Activated CD4-positive, alpha-beta T cell treated with anti-CD3 and anti-CD28 coated beads, Interleukin-2, amount 10 ng/mL, durations not matched to agents 7 days and 5 days (primary cell): ENCODE measurements at regions not wholly inside any gene's neighbourhood (a gene's known extent, or its start where the extent isn't known, plus 50 kb on each side); places are given as distances from the start of the nearest gene placed in this dataset.
"Not testable (repeated sequence)": the region's sequence is repeated elsewhere in the genome, so short reads cannot be mapped to it uniquely, and the experiment has no call there.

Experiments used
- CTCF ChIA-PET: fragments of 350-600 bp; sonication (Branson Sonifier 250); formaldehyde crosslinking; loops from one replicate; lab custom pipeline; 2021; ENCODE audit warnings: antibody characterized with exemption; lab: Charles Lee
- POLR2A ChIA-PET: fragments of 350-600 bp; sonication (Branson Sonifier 250); formaldehyde crosslinking; loops from one replicate; lab custom pipeline; 2021; ENCODE audit warnings: antibody characterized with exemption; lab: Charles Lee
- DNase-seq: peaks from one replicate; pipeline ENCODE4 v3.0.0-alpha.2; 2020
- H3K27ac Mint-ChIP-seq: one replicate; pipeline ENCODE4 v1.8.0; 2021; ENCODE audit warnings: mild to moderate bottlenecking, moderate library complexity, mixed read lengths
- H3K27me3 Mint-ChIP-seq: one replicate; pipeline ENCODE4 v1.8.0; 2021; ENCODE audit warnings: mixed read lengths
- H3K36me3 Mint-ChIP-seq: one replicate; pipeline ENCODE4 v1.8.0; 2021; ENCODE audit warnings: low read depth, mixed read lengths
- H3K4me1 Mint-ChIP-seq: one replicate; pipeline ENCODE4 v1.8.0; 2021; ENCODE audit warnings: mixed read lengths
- H3K4me3 Mint-ChIP-seq: one replicate; pipeline ENCODE4 v1.8.0; 2021; ENCODE audit warnings: mild to moderate bottlenecking, moderate library complexity, mixed read lengths
- H3K9me3 Mint-ChIP-seq: one replicate; pipeline ENCODE4 v1.8.0; 2021; ENCODE audit warnings: mixed read lengths

GRCh38 chr10:53490553-53490952 lies 718.0 kb upstream of the MBL2 start:
- DNase-seq: no peak

DNA sequence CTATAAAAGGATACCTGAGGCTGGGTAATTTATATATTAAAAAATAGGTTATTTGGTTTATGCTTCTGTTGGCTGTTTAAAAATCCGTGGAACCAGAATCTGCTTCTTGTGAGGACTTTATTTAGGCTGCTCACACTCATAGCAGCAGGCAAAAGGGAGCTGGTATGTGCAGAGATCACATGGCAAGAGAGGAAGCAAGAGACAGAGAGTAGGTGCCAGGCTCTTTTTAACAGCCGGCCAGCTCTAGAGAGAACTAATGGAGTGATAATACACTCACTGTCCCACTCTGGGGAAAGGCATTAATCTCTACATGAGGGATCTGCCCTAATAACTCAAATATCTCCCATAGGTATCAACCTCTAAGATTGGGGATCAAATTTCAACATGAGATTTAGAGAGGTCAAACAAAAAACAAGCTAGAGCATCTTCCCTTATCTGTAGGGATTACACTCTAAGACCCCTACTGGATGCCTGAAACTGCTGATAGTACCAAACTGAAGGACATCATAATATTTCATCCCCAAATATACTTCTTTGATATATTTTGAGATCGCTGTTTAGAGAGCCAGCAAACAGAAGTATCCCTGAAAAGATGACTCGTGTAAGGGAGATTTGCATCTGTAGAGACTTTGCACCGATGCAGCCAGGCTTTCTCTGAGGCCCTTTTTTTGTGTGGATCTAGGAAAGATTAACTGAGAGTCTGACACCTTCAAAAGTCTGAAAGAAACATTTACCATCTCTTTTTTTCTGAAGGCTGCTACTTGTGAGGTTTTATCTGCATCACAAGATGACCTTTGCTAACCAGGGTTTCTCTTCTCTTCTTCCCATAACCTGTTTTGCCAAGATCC lies 717.0 kb upstream of the MBL2 start:
- Mint-ChIP-seq H3K9me3 (peaks cover 21% of the 10 kb centered on the region), H3K27me3 (no peaks in the 10 kb centered on the region), H3K4me3 (no peak overlapping the region), H3K36me3 (no peaks in the 10 kb centered on the region), H3K27ac (no peak overlapping the region), H3K4me1 (no peaks in the 10 kb centered on the region)
- CTCF ChIA-PET: interaction anchor here (0.6 kb wide), 1 partner anchor 64 kb away, joined by 3 read pairs; no protein-coding TSS in a partner anchor
- POLR2A ChIA-PET: no interaction called here
- DNase-seq: no peak

More at GRCh38 chr10:53490553-53490952, 718.0 kb upstream of the MBL2 start:
- no peak overlapping the region for H3K4me3 Mint-ChIP-seq
- ChIA-PET POLR2A (no interaction called here), CTCF (no interaction called here)
- no peaks in the 10 kb centered on the region for H3K4me1 Mint-ChIP-seq
- peaks cover 15% of the 10 kb centered on the region for H3K9me3 Mint-ChIP-seq
- H3K27ac Mint-ChIP-seq: no peak overlapping the region
- no peaks in the 10 kb centered on the region for H3K27me3 Mint-ChIP-seq
- no peaks in the 10 kb centered on the region for H3K36me3 Mint-ChIP-seq

GRCh38 chr10:53487019-53487983 lies 714.7 kb upstream of the MBL2 start:
- no peak overlapping the region for H3K27ac Mint-ChIP-seq
- H3K9me3 Mint-ChIP-seq: peaks cover 18% of the 10 kb centered on the region
- CTCF ChIA-PET: no interaction called here
- no peaks in the 10 kb centered on the region for H3K36me3 Mint-ChIP-seq
- POLR2A ChIA-PET: no interaction called here
- H3K4me1 Mint-ChIP-seq: no peaks in the 10 kb centered on the region
- no peak for DNase-seq
- no peak overlapping the region for H3K4me3 Mint-ChIP-seq
- H3K27me3 Mint-ChIP-seq: no peaks in the 10 kb centered on the region

DNA sequence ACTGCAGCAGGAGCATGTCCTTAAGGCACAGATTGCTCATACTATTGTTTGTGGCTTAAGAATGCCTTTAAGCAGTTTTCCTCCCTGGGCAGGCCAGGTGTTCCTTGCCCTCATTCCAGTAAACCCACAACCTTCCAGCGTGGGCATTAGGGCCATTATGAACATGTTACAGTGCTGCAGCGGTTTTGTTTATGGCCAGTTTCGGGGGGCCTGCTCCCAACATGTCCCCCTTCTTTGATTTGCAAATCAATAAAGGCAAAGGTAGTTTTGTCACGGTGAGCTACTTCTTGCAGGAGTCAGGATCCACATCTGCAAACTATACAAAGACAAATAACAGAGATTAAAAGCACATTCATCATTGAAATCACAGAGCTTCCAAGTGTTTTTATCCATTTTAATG lies 712.8 kb upstream of the MBL2 start:
- H3K27me3 Mint-ChIP-seq, CTCF ChIA-PET, H3K4me1 Mint-ChIP-seq, H3K36me3 Mint-ChIP-seq, H3K4me3 Mint-ChIP-seq, POLR2A ChIA-PET, DNase-seq, H3K27ac Mint-ChIP-seq: not testable (repeated sequence)
- peaks cover 18% of the 10 kb centered on the region for H3K9me3 Mint-ChIP-seq

GRCh38 chr10:53479365-53479764 lies 706.8 kb upstream of the MBL2 start:
- Mint-ChIP-seq H3K36me3 (no peaks in the 10 kb centered on the region), H3K9me3 (peaks cover 1% of the 10 kb centered on the region), H3K27ac (no peak overlapping the region), H3K27me3 (no peaks in the 10 kb centered on the region), H3K4me1 (no peaks in the 10 kb centered on the region), H3K4me3 (no peak overlapping the region)
- ChIA-PET POLR2A (no interaction called here), CTCF (no interaction called here)
- no peak for DNase-seq

DNA sequence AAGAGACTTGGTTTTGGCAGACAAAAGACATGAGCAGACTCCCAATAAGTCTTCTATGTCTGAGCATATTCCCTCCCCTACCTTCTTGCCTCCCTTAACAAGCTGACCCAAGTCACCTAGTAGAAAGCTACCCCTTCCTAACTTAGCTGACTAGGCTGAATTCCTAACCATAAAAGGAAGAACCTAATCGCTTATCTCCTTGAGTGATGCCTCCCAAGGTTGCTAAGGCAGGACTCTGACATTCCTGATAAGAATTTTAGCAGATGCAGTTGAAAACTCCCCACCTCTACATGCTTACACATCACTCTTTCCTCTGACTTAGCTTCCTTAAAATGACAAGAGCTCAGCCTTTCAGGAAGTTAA lies 704.7 kb upstream of the MBL2 start:
- Mint-ChIP-seq H3K36me3 (no peaks in the 10 kb centered on the region), H3K4me1 (no peaks in the 10 kb centered on the region), H3K9me3 (no peaks in the 10 kb centered on the region)

DNA sequence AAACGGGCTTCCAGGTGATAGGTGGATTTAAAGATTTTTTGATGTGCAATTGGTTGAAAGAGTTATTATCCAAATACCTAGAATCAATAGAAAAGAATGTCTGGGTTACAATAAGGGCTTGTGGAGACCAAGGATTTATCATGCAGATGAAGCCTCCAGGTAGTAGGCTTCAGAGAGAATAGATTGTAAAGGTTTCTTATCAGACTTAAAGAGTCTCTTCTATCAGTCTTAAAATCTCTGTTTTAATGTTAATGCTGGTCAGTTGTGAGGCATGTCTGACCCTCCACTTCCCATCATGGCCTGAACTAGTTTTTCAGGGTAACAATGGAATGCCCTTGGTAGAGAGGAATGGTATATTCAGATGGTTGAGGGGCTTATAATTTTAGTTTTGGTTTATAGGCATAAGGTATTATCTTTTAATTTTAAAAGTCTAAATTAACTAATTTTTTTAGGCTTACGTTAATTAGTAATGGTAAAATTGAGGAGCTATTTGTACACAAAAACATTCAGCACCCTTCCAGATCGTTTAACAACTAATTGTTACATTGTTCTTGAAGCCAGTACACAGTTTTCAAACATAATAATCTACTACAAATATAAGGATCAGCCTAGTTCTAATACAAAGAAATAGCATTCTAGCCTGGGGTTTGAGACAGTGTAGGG lies 704.2 kb upstream of the MBL2 start:
- H3K4me3 Mint-ChIP-seq: no peak overlapping the region
- H3K27me3 Mint-ChIP-seq: no peaks in the 10 kb centered on the region
- DNase-seq: no peak
- H3K27ac Mint-ChIP-seq: no peak overlapping the region
- ChIA-PET CTCF (no interaction called here), POLR2A (no interaction called here)
- H3K4me1 Mint-ChIP-seq: no peaks in the 10 kb centered on the region
- H3K36me3 Mint-ChIP-seq: no peaks in the 10 kb centered on the region
- no peaks in the 10 kb centered on the region for H3K9me3 Mint-ChIP-seq

More for the DNA sequence above, 704.7 kb upstream of the MBL2 start:
- H3K4me3 Mint-ChIP-seq: no peak overlapping the region
- no peak for DNase-seq
- CTCF ChIA-PET: no interaction called here
- H3K27me3 Mint-ChIP-seq: no peaks in the 10 kb centered on the region
- no peak overlapping the region for H3K27ac Mint-ChIP-seq
- POLR2A ChIA-PET: no interaction called here

GRCh38 chr10:53469383-53469782 lies 696.8 kb upstream of the MBL2 start:
- no peaks in the 10 kb centered on the region for H3K36me3 Mint-ChIP-seq
- no peak overlapping the region for H3K27ac Mint-ChIP-seq
- DNase-seq: no peak
- H3K9me3 Mint-ChIP-seq: no peaks in the 10 kb centered on the region
- H3K4me3 Mint-ChIP-seq: no peak overlapping the region
- no peaks in the 10 kb centered on the region for H3K4me1 Mint-ChIP-seq
- H3K27me3 Mint-ChIP-seq: no peaks in the 10 kb centered on the region
- POLR2A ChIA-PET: no interaction called here
- CTCF ChIA-PET: no interaction called here

- no peak for DNase-seq
- Mint-ChIP-seq H3K27ac (no peak overlapping the region), H3K36me3 (no peaks in the 10 kb centered on the region), H3K4me1 (no peaks in the 10 kb centered on the region), H3K27me3 (no peaks in the 10 kb centered on the region), H3K9me3 (no peaks in the 10 kb centered on the region), H3K4me3 (no peak overlapping the region)
- CTCF ChIA-PET: no interaction called here
- POLR2A ChIA-PET: no interaction called here
Measured at GRCh38 chr10:53463539-53463938, 691.0 kb upstream of the MBL2 start.

DNA sequence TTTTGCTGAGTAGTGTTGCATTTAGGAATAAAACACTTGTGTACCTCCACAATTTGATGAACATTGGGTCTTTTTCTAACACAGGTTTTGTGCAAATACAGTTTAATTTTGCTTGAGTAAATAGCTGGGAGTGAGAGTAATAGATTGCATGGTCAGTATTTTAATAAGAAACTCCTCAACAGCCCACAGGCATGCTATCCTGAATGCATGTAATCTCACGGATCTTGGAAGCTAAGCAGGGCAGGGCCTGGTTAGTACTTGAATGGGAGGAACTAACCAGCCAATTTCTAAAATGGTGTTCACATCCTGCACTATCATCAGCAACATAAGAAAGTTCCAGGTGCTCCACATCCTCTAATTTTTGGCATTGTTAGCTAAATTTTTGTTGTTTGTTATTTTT lies 685.4 kb upstream of the MBL2 start:
- Mint-ChIP-seq H3K9me3 (no peaks in the 10 kb centered on the region), H3K4me3 (no peak overlapping the region), H3K4me1 (no peaks in the 10 kb centered on the region), H3K27ac (no peak overlapping the region), H3K36me3 (no peaks in the 10 kb centered on the region), H3K27me3 (no peaks in the 10 kb centered on the region)
- no peak for DNase-seq
- ChIA-PET POLR2A (no interaction called here), CTCF (no interaction called here)

- H3K9me3 Mint-ChIP-seq: no peaks in the 10 kb centered on the region
- ChIA-PET POLR2A (no interaction called here), CTCF (no interaction called here)
- H3K4me1 Mint-ChIP-seq: no peaks in the 10 kb centered on the region
- no peak overlapping the region for H3K4me3 Mint-ChIP-seq
- no peak overlapping the region for H3K27ac Mint-ChIP-seq
- DNase-seq: no peak
- no peaks in the 10 kb centered on the region for H3K27me3 Mint-ChIP-seq
- H3K36me3 Mint-ChIP-seq: no peaks in the 10 kb centered on the region
Measured at GRCh38 chr10:53453196-53453595, 680.6 kb upstream of the MBL2 start.

DNA sequence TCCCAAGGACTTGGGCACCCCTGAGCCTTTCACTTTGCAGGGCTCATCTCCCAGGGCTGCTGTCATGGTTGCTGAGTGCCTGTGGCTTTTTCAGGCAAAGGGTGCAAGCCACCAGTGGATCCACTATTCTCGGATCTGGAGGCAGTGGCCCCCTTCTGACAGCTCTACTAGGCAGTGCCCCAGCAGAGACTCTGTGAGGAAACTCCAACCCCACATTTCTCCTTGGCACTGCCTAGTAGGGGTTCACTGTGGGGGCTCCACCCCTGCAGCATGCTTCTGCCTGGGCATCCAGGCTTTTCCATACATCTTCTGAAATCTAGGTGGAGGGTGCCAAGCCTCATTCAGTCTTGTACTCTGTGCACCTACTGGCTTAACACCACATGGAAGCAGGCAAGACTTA lies 675.0 kb upstream of the MBL2 start:
- Mint-ChIP-seq H3K9me3 (no peaks in the 10 kb centered on the region), H3K27ac (no peak overlapping the region), H3K4me1 (no peaks in the 10 kb centered on the region), H3K27me3 (no peaks in the 10 kb centered on the region), H3K4me3 (no peak overlapping the region), H3K36me3 (no peaks in the 10 kb centered on the region)
- POLR2A ChIA-PET: no interaction called here
- DNase-seq: no peak
- CTCF ChIA-PET: no interaction called here

- CTCF ChIA-PET: no interaction called here
- Mint-ChIP-seq H3K27me3 (no peaks in the 10 kb centered on the region), H3K36me3 (no peaks in the 10 kb centered on the region), H3K4me1 (no peaks in the 10 kb centered on the region), H3K27ac (no peak overlapping the region), H3K4me3 (no peak overlapping the region), H3K9me3 (peaks cover 3% of the 10 kb centered on the region)
- DNase-seq: no peak
- POLR2A ChIA-PET: no interaction called here
Measured at GRCh38 chr10:53441843-53442242, 669.3 kb upstream of the MBL2 start.
